ENCODE measurements at regions not wholly inside any gene's neighbourhood (a gene's known extent, or its start where the extent isn't known, plus 50 kb on each side); places are given as distances from the start of the nearest gene placed in this dataset.
"Not testable (repeated sequence)": the region's sequence is repeated elsewhere in the genome, so short reads cannot be mapped to it uniquely, and the experiment has no call there.

GRCh38 chr2:45102579-45103117 is 93.4 kb upstream of the SIX2 start:
- DNase-seq: no peak

GRCh38 chr2:45102141-45102540 is 92.9 kb upstream of the SIX2 start:
- no peak for DNase-seq

GRCh38 chr2:45096996-45097395 is 87.7 kb upstream of the SIX2 start:
- DNase-seq: no peak

GRCh38 chr2:45096038-45096437 is 86.8 kb upstream of the SIX2 start:
- DNase-seq: not testable (repeated sequence)

GRCh38 chr2:45093663-45094062 is 84.4 kb upstream of the SIX2 start:
- DNase-seq: no peak

GRCh38 chr2:45093181-45093580 is 83.9 kb upstream of the SIX2 start:
- no peak for DNase-seq

GRCh38 chr2:45089554-45090261 is 80.5 kb upstream of the SIX2 start:
- no peak for DNase-seq

GRCh38 chr2:45085487-45085886 is 76.2 kb upstream of the SIX2 start:
- no peak for DNase-seq

GRCh38 chr2:45084361-45085020 is 75.2 kb upstream of the SIX2 start:
- no peak for DNase-seq

GRCh38 chr2:45083175-45083574 is 73.9 kb upstream of the SIX2 start:
- no peak for DNase-seq

- no peak for DNase-seq
These were observed 65.5 kb upstream of the SIX2 start for GRCh38 chr2:45074713-45075112.

GRCh38 chr2:45072862-45073237 is 63.6 kb upstream of the SIX2 start:
- no peak for DNase-seq

GRCh38 chr2:45072064-45072861 is 63.0 kb upstream of the SIX2 start:
- DNase-seq: no peak

- no peak for DNase-seq
These were observed 60.9 kb upstream of the SIX2 start for GRCh38 chr2:45070113-45070652.

- no peak for DNase-seq
These were observed 60.4 kb upstream of the SIX2 start for GRCh38 chr2:45069684-45070083.

- no peak for DNase-seq
These were observed 59.4 kb upstream of the SIX2 start for GRCh38 chr2:45068571-45069140.

- DNase-seq: no peak
These were observed 58.8 kb upstream of the SIX2 start for GRCh38 chr2:45067859-45068570.

All from SW 1271 (cell line).